WTC11 (cell line): ENCODE measurements at regions not wholly inside any gene's neighbourhood (a gene's known extent, or its start where the extent isn't known, plus 50 kb on each side); places are given as distances from the start of the nearest gene placed in this dataset.

ENCODE experiments used
- AFF4 ChIP-seq: sonication (generic); formaldehyde crosslinking; IDR thresholded peaks from 2 replicates; pipeline ENCODE4 v1.8.1; 2023; ENCODE audit warnings: mild to moderate bottlenecking, missing genetic modification reagents, borderline replicate concordance
- ATF1 ChIP-seq: sonication (generic); formaldehyde crosslinking; IDR thresholded peaks from 2 replicates; pipeline ENCODE4 v1.8.1; 2023; ENCODE audit warnings: mild to moderate bottlenecking, moderate library complexity, missing genetic modification reagents
- CREB1 ChIP-seq: sonication (generic); formaldehyde crosslinking; IDR thresholded peaks from 2 replicates; pipeline ENCODE4 v1.8.0; 2023; ENCODE audit warnings: mild to moderate bottlenecking, missing genetic modification reagents
- CTCF ChIP-seq: fragments of 200-600 bp; IDR thresholded peaks from 2 replicates; pipeline ENCODE4 v1.8.0; 2022; ENCODE audit warnings: antibody characterized with exemption
- ELF4 ChIP-seq: sonication (generic); formaldehyde crosslinking; IDR thresholded peaks from 2 replicates; pipeline ENCODE4 v1.8.1; 2022; ENCODE audit warnings: low read depth, mild to moderate bottlenecking, moderate library complexity, missing genetic modification reagents
- SMAD3 ChIP-seq: sonication (generic); formaldehyde crosslinking; IDR thresholded peaks from 2 replicates; pipeline ENCODE4 v1.8.0; 2022; ENCODE audit warnings: missing genetic modification reagents, mild to moderate bottlenecking, borderline replicate concordance
- TF ChIP-seq, protein P1 (sequence below): sonication (generic); formaldehyde crosslinking; IDR thresholded peaks from 2 replicates; pipeline ENCODE4 v1.8.0; 2022; ENCODE audit warnings: mild to moderate bottlenecking, missing genetic modification reagents
- TF ChIP-seq, protein P2 (sequence below): sonication (generic); formaldehyde crosslinking; IDR thresholded peaks from 2 replicates; pipeline ENCODE4 v1.8.0; 2022; ENCODE audit warnings: mild to moderate bottlenecking, missing genetic modification reagents

GRCh38 chr12:74910831-74911230 is 298.8 kb downstream of the KCNC2 start:
- TF ChIP-seq ATF1 (CRISPR knock-in tag) (no peak), CTCF (no peak), AFF4 (CRISPR knock-in tag) (no peak), ELF4 (CRISPR knock-in tag) (no peak), SMAD3 (no peak), CREB1 (CRISPR knock-in tag) (no peak)
- TF ChIP-seq, protein P1, sequence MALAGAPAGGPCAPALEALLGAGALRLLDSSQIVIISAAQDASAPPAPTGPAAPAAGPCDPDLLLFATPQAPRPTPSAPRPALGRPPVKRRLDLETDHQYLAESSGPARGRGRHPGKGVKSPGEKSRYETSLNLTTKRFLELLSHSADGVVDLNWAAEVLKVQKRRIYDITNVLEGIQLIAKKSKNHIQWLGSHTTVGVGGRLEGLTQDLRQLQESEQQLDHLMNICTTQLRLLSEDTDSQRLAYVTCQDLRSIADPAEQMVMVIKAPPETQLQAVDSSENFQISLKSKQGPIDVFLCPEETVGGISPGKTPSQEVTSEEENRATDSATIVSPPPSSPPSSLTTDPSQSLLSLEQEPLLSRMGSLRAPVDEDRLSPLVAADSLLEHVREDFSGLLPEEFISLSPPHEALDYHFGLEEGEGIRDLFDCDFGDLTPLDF (CRISPR knock-in tag): no peak
- TF ChIP-seq, protein P2, sequence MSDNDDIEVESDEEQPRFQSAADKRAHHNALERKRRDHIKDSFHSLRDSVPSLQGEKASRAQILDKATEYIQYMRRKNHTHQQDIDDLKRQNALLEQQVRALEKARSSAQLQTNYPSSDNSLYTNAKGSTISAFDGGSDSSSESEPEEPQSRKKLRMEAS: no peak
